Fibroblast of skin of scalp (primary cell): ENCODE measurements at regions not wholly inside any gene's neighbourhood (a gene's known extent, or its start where the extent isn't known, plus 50 kb on each side); places are given as distances from the start of the nearest gene placed in this dataset.
A peak's percentile ranks its signal among the peaks of the same experiment; 100 is the strongest.
"Not testable (repeated sequence)": the region's sequence is repeated elsewhere in the genome, so short reads cannot be mapped to it uniquely, and the experiment has no call there.

Source experiments
- DNase-seq: peaks from one replicate; pipeline ENCODE4 v3.0.0-alpha.2; 2013

DNA sequence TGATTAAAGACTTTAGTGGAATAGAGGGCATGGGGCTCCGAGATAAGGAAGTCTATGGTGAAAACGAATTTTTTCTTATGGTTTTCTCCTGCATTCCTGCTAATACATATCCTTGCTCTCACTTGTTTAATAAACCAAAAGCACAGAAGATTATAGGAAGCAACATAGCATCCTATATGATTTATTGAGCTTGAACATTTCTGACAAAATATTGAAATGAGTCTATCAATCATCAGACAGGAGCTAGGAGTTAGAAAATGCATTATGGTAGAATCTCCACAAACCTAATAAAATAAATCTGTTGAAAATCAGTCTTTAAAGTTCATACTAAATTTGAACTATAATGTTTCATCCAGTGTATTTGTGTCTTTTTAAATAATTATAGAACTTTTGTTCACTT, 554.6 kb upstream of the RGMB start:
- no peak for DNase-seq

DNA sequence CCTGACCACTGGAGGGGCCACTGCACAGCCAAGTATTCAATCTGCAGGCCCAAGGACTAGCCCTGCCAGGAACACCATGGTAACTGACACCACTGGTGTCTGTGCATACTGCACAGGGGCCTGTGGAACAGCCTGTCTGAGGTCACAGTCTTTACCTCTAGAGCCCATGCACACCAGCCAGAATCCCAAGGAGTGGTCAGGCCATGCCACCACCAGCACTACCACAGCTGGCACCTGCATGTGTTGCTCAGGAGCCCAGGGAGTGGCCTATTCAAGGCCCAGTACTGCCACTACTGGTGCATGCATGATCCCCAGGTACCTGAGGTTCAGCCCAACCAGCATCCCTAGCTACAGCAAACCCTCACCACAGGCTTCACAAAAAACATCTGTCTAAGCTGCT, 546.0 kb upstream of the RGMB start:
- no peak for DNase-seq

DNA sequence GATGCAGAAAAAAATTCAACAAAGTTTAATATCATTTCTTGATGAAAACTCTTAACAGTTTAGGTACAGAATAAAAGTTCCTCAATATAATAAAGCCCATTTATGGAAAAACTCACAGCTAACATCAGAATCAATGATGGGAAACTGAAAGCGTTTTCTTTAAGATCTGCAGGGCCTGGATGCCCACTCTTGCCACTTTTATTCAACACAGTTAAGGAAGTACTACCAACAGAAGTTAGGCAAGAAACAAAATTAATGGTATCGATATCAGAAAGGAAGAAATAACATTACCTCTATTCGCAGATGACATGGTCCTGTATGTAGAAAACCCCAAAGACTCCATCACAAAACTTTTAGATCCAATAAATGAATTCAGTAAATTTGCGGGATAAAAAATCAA, 542.4 kb upstream of the RGMB start:
- DNase-seq: no peak

DNA sequence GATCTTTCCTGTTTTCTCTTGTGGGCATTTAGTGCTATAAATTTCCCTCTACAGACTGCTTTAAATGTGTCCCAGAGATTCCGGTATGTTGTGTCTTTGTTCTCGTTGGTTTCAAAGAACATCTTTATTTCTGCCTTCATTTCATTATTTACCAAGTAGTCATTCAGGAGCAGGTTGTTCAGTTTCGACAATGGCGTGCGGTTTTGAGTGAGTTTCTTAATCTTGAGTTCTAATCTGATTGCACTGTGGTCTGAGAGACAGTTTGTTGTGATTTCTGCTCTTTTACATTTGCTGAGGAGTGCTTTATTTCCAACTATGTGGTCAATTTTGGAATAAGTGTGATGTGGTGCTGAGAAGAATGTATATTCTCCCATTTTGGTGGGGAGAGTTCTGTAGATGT, 535.7 kb upstream of the RGMB start:
- not testable (repeated sequence) for DNase-seq

- no peak for DNase-seq
Observed at GRCh38 chr5:98243972-98244371, 529.5 kb upstream of the RGMB start.

DNA sequence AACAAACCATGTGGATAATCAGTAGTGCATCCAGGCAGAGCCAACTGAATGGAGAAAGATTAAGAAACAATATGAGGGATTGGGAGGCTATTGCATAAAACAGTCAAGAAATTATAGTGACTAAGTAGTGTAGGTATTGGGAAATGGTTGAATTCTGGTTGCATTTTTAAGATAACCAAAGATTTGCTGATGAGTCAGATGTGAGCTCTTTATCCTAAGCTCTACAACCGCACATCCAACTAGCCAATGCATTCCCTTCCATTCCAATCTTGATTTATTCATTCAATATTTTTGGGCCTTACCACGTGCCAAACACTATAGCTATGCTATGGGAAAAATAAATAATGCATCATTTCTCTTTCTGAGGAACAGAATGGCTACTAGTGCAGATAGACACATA, 524.5 kb upstream of the RGMB start:
- DNase-seq: peak; percentile 91

- DNase-seq: no peak
Observed at GRCh38 chr5:98258939-98259338, 514.5 kb upstream of the RGMB start.

- DNase-seq: no peak
Observed at GRCh38 chr5:98259595-98259994, 513.9 kb upstream of the RGMB start.

GRCh38 chr5:98263084-98263483, 510.4 kb upstream of the RGMB start:
- no peak for DNase-seq

- DNase-seq: no peak
Observed at GRCh38 chr5:98268162-98268860, 505.2 kb upstream of the RGMB start.

- no peak for DNase-seq
Observed at GRCh38 chr5:98275980-98276379, 497.5 kb upstream of the RGMB start.

- no peak for DNase-seq
Observed at GRCh38 chr5:98282521-98282920, 490.9 kb upstream of the RGMB start.

- peak; percentile 14 for DNase-seq
Observed at GRCh38 chr5:98292496-98292895, 481.0 kb upstream of the RGMB start.

DNA sequence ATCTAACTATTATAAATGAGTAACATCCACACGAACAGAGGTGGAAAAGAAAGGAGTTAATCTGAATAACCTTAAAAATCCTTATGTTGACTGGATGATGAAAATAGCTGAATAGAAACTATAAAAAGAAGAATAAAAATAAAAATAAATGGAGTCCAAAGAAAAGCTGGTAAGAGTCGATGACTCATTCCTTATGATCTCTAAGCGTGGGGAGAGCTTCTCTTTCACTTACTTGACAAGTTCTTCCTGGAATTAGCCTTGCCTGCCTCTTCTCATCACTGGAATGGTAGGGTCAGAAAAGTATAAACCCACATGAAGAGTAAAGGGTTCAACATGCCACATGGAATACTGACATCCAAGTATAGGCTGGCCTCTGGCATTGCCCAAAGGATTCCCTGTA, 477.0 kb upstream of the RGMB start:
- DNase-seq: peak; percentile 70

- DNase-seq: no peak
Observed at GRCh38 chr5:98299435-98299834, 474.0 kb upstream of the RGMB start.

DNA sequence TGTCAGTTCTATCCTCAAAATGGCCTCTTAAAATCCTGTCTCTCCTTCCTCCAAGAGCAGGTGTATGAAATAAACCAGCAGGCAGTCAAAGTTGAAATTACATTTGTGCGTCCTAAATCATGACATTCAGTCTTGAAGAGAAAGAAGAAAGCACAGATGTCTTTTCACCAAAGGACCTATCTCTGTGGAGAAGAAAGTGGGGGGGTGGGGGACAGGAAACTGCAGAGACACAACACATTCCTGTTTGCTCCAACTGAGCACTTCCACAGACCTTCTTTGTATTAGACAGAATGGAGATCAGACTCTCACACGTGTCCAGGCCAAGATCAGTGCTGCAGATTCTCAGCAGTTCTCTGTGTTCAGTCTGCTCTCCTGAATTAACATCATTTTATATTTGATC, 471.9 kb upstream of the RGMB start:
- DNase-seq: peak; percentile 40

DNA sequence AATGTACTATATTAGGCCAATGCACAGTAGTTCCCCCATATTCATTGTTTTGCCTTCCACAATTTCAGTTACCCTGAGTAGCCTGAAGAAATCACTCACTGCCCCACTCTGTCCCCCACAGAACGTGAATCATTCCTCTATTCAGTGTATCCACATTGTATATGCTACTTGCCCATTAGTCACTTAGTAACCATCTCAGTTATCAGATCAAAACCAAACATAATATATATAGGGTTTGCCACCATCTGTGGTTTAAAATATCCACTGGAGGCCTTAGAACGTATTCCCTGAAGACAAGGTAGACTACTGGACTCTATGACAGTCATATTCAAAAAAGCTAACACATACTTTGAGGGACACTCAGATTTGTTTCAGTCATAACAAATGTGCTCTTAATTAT, 465.7 kb upstream of the RGMB start:
- peak; percentile 89 for DNase-seq

DNA sequence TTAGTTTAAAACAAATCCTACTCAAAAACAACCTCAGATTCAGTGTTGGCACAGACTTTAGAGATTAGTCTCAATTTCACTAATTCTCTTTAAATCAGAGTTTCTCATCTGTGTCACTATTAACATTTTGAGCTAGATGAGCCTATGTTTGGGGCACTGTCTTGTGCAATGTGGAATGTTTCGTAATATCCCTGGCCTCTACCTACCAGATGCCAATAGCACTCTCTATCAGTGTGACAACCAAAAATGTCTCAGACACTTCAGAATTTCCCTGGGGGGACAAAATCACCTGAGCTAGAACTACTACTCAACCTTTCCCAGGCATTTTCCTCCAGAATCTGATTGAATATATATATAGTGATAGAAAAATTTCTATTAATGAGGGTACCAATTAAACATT, 465.2 kb upstream of the RGMB start:
- no peak for DNase-seq

- peak; percentile 31 for DNase-seq
Observed at GRCh38 chr5:98308960-98309359, 464.5 kb upstream of the RGMB start.

GRCh38 chr5:98309785-98310598, 463.5 kb upstream of the RGMB start:
- peak; percentile 99 for DNase-seq

GRCh38 chr5:98314292-98314691, 459.2 kb upstream of the RGMB start:
- DNase-seq: peak; percentile 92

DNA sequence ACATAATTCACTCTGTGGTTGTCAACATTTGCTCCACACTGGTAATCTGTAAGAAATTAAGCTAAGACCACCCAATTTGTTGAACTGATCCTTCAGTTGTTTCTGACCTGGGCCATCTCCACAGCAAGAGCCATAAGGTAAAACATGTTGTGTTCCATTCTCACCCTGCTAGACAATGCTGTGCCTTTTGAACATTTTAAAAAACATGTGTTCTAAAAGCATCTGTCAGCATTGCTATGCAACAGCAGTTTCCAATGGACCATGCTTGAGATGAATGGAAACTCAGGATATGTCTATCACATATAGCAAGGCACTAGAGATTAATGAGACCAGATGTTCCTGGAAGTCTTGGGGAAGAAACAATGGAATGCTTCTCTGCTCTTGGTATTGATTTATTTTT, 455.1 kb upstream of the RGMB start:
- DNase-seq: no peak

DNA sequence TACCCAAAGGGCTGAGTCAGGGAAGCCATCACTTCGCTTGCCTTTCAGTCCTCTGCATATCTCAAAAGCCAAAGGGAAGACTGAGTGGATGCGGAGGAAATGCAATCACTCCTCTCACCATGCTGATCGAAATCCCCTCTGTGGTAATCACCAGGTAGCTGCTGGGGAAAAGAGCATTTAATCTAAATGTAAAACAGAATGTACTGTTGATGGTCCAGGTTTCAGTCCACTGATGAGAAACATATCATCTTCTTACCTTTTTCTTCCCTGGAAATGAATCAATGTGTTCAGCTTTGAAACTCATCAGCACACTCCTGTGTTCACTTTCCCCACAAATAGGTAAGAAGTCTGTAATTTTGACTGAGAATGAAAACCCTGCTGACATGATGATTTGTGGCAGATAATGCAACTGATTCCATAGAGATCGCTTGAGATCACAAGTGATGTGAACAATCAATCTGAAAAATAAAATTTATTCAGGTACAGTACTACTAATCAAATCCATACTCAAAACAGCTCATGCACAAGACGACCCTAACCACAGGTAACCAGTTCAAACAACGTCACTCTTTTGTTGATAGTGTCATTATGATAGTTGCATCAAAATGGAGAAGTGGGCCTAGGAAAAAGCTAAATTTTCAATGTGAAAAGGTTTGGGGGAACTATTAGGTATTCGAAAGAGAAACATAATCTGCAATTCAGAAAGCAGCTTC, 454.0 kb upstream of the RGMB start:
- DNase-seq: no peak

DNA sequence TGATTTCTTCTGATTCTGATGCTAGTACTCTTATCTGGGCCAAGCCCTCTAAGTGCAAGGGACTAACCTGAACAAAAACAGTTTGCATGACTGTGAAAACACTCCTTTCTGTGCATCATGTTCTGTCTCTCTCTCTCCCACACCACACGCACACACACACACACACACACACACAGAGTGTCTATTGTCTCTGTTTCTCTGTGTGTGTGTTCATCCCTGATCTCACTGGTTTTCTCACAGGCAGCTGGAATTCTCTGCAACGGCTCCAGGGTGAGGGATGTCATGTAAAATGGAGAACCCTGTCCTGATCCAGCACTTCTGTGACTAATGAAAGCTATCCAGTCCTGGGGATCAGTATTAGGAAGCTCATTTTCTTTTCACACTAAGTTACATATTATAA, 453.1 kb upstream of the RGMB start:
- no peak for DNase-seq
